ENCODE measurements at regions not wholly inside any gene's neighbourhood (a gene's known extent, or its start where the extent isn't known, plus 50 kb on each side); places are given as distances from the start of the nearest gene placed in this dataset.

- TF ChIP-seq, protein P1, sequence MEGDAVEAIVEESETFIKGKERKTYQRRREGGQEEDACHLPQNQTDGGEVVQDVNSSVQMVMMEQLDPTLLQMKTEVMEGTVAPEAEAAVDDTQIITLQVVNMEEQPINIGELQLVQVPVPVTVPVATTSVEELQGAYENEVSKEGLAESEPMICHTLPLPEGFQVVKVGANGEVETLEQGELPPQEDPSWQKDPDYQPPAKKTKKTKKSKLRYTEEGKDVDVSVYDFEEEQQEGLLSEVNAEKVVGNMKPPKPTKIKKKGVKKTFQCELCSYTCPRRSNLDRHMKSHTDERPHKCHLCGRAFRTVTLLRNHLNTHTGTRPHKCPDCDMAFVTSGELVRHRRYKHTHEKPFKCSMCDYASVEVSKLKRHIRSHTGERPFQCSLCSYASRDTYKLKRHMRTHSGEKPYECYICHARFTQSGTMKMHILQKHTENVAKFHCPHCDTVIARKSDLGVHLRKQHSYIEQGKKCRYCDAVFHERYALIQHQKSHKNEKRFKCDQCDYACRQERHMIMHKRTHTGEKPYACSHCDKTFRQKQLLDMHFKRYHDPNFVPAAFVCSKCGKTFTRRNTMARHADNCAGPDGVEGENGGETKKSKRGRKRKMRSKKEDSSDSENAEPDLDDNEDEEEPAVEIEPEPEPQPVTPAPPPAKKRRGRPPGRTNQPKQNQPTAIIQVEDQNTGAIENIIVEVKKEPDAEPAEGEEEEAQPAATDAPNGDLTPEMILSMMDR (IDR thresholded peaks at IDR 0.05), result no peak
- no peak for TF ChIP-seq POLR2A (IDR thresholded peaks at IDR 0.05)
These were observed 172.9 kb upstream of the SOX11 start for GRCh38 chr2:5519286-5519685.

All from lower leg skin (tissue), 3 donors.